ENCODE measurements at regions not wholly inside any gene's neighbourhood (a gene's known extent, or its start where the extent isn't known, plus 50 kb on each side); places are given as distances from the start of the nearest gene placed in this dataset.

GRCh38 chr18:73004260-73004659, 136.5 kb upstream of the NETO1 start:
- TF ChIP-seq TCF4 (CRISPR knock-in tag; IDR thresholded peaks at IDR 0.05; ENCODE audit: borderline replicate concordance) (no peak), CSDC2 (CRISPR knock-in tag; IDR thresholded peaks at IDR 0.05) (no peak), RARB (CRISPR knock-in tag; IDR thresholded peaks at IDR 0.05) (no peak), POU6F1 (CRISPR knock-in tag; IDR thresholded peaks at IDR 0.05; ENCODE audit: borderline replicate concordance, low read depth) (no peak), PATZ1 (CRISPR knock-in tag; IDR thresholded peaks at IDR 0.05; ENCODE audit: borderline replicate concordance) (no peak)
